GM12878 (cell line): ENCODE measurements at regions not wholly inside any gene's neighbourhood (a gene's known extent, or its start where the extent isn't known, plus 50 kb on each side); places are given as distances from the start of the nearest gene placed in this dataset.

Experiments
- ATAC-seq: fragments of 200-7000 bp; cut with Tn5 transposase; 3 replicates; pipeline ENCODE4 v1.9.1; 2020; ENCODE audit warnings: mild to moderate bottlenecking, moderate library complexity
- BruUV-seq: library from RNA; stranded (reverse); fragments of 400-500 nt; replicated peaks from 2 replicates; lab custom pipeline; 2021; lab: Mats Ljungman, UMichigan
- CTCF ChIA-PET: fragments of 300-600 bp; sonication (Branson Sonifier 250); formaldehyde crosslinking; extraction: SDS; loops from one replicate; lab custom pipeline; 2021; ENCODE audit warnings: inconsistent platforms; lab: Yijun Ruan, JAX
- POLR2A ChIA-PET: fragments of 350-600 bp; formaldehyde crosslinking; extraction: SDS; loops from one replicate; lab custom pipeline; 2021; ENCODE audit warnings: inconsistent platforms; lab: Charles Lee
- RAD21 ChIA-PET: fragments of 300-600 bp; sonication (Branson Sonifier 250); formaldehyde crosslinking; loops from one replicate; lab custom pipeline; 2023; ENCODE audit warnings: antibody characterized with exemption; ENCODE audit not compliant: unreplicated experiment; lab: Charles Lee
- SMC1A ChIA-PET: fragments of 300-600 bp; sonication (Branson Sonifier 250); formaldehyde crosslinking; loops from one replicate; lab custom pipeline; 2023; ENCODE audit not compliant: unreplicated experiment, uncharacterized antibody; lab: Charles Lee
- DNase-seq: peaks from one replicate; pipeline ENCODE4 v3.0.0-alpha.2; 2011; ENCODE audit warnings: low read depth, low spot score
- FAIRE-seq: peaks from 3 replicates; lab custom pipeline; 2011; peaks lifted over from hg19 to GRCh38; lab: Jason Lieb, UNC
- H2AFZ ChIP-seq: 2 replicates; pipeline ENCODE4 v1.6.0; 2011; ENCODE audit warnings: low read depth, low read length, control low read depth; ENCODE audit not compliant: control insufficient read depth
- H3K27ac ChIP-seq: 2 replicates; pipeline ENCODE4 v1.5.1; 2011; ENCODE audit warnings: control low read depth; ENCODE audit not compliant: control insufficient read depth, insufficient read depth
- H3K27me3 ChIP-seq, 2 experiments: replicated peaks in 1 of 2; 2 replicates each; pipeline versions ENCODE4 v1.6.0 to v1.6.1; 2011; ENCODE audit warnings: low read length in 1 of 2; ENCODE audit not compliant: control insufficient read depth in 2 of 2, insufficient read depth in 2 of 2
- H3K36me3 ChIP-seq, 2 experiments: 2 replicates each; pipeline ENCODE4 v1.5.1; 2011; ENCODE audit warnings: low read length in 1 of 2; ENCODE audit not compliant: control insufficient read depth in 2 of 2, insufficient read depth in 2 of 2
- H3K4me1 ChIP-seq: 2 replicates; pipeline ENCODE4 v1.6.1; 2011; ENCODE audit warnings: mild to moderate bottlenecking, low read length, moderate library complexity, mixed read lengths; ENCODE audit not compliant: control insufficient read depth, insufficient read depth
- H3K4me2 ChIP-seq: 2 replicates; pipeline ENCODE4 v1.6.0; 2011; ENCODE audit warnings: control low read depth; ENCODE audit not compliant: control insufficient read depth, insufficient read depth
- H3K4me3 ChIP-seq: fragments of 200-600 bp; sonication (generic); 2 replicates; pipeline ENCODE4 v1.5.1; 2016
- H3K79me2 ChIP-seq: 2 replicates; pipeline ENCODE4 v1.6.0; 2011; ENCODE audit warnings: low read length; ENCODE audit not compliant: control insufficient read depth, insufficient read depth
- H3K9ac ChIP-seq: 2 replicates; pipeline ENCODE4 v1.8.0; 2011; ENCODE audit warnings: low read length, control low read depth, mixed read lengths; ENCODE audit not compliant: control insufficient read depth, insufficient read depth
- H3K9me3 ChIP-seq: replicated peaks from 3 replicates; pipeline ENCODE4 v1.5.1; 2011; ENCODE audit warnings: mild to moderate bottlenecking, low read length; ENCODE audit not compliant: control insufficient read depth, insufficient read depth
- H4K20me1 ChIP-seq: 2 replicates; pipeline ENCODE4 v1.6.0; 2011; ENCODE audit not compliant: control insufficient read depth, insufficient read depth
- DPF2 ChIP-seq: fragments of 450-650 bp; IDR thresholded peaks from 2 replicates; pipeline ENCODE4 v1.6.1; 2017; ENCODE audit warnings: mild to moderate bottlenecking
- HDAC2 ChIP-seq: fragments of 200-600 bp; sonication (generic); IDR thresholded peaks from 2 replicates; pipeline ENCODE4 v1.6.1; 2017
- KAT2A ChIP-seq: conservative IDR thresholded peaks from 2 replicates; pipeline ENCODE4 v1.6.1; 2011; ENCODE audit warnings: low read depth, low read length; ENCODE audit not compliant: control insufficient read depth
- NR2C1 ChIP-seq: fragments of 450-650 bp; IDR thresholded peaks from 2 replicates; pipeline ENCODE4 v1.6.1; 2017; ENCODE audit warnings: antibody characterized with exemption, mild to moderate bottlenecking, moderate library complexity
- RB1 ChIP-seq: fragments of 450-650 bp; formaldehyde crosslinking; IDR thresholded peaks from 2 replicates; pipeline ENCODE4 v1.6.1; 2017; ENCODE audit warnings: mild to moderate bottlenecking, borderline replicate concordance
- TAF1 ChIP-seq: IDR thresholded peaks from 2 replicates; pipeline ENCODE4 v1.6.1; 2011; ENCODE audit warnings: mild to moderate bottlenecking, low read depth, low read length, borderline replicate concordance
- ZSCAN29 ChIP-seq: fragments of 450-650 bp; IDR thresholded peaks from 2 replicates; pipeline ENCODE4 v1.6.1; 2017; ENCODE audit warnings: mild to moderate bottlenecking, moderate library complexity
- WGBS: methylation state at CpG from one replicate; pipeline ENCODE4 v1.1.6; 2016; ENCODE audit warnings: low lambda C conversion rate; ENCODE audit not compliant: insufficient replicate concordance, insufficient coverage; ENCODE audit errors: missing lambda C conversion rate; 5-methylcytosine and 5-hydroxymethylcytosine counted together
- in situ Hi-C: fragments of 300-500 bp; cut with MboI; formaldehyde crosslinking; loops from 9 replicates; pipeline ENCODE4 v1.14.3; 2018; ENCODE audit warnings: mixed read lengths
- intact Hi-C: fragments of 100-400 bp; cut with micrococcal nuclease; formaldehyde crosslinking; loops from one replicate; pipeline ENCODE4 v1.14.2; 2022; ENCODE audit not compliant: unreplicated experiment
- TF ChIP-seq, protein P1 (sequence below): IDR thresholded peaks from 2 replicates; pipeline ENCODE4 v1.6.1; 2012; ENCODE audit warnings: low read depth, low read length, improper control_type of control experiment
- TF ChIP-seq, protein P2 (sequence below): IDR thresholded peaks from 2 replicates; pipeline ENCODE4 v1.6.1; 2012; ENCODE audit warnings: mild to moderate bottlenecking, low read depth, low read length

GRCh38 chr11:107215010-107215409, 196.7 kb upstream of the GUCY1A2 start (continued):
- no peak for TF ChIP-seq HDAC2
- TF ChIP-seq NR2C1: no peak
- TF ChIP-seq ZSCAN29: no peak

GRCh38 chr11:107203656-107204055, 185.4 kb upstream of the GUCY1A2 start:
- H3K9ac ChIP-seq: no peak overlapping the region
- H3K79me2 ChIP-seq: no peaks in the 10 kb centered on the region
- POLR2A ChIA-PET: interaction anchor here (0.7 kb wide), 1 partner anchor 10 kb away, joined by 3 read pairs; no protein-coding TSS in a partner anchor
- DNase-seq (no peak), ATAC-seq (no peak), FAIRE-seq (no peak)
- RAD21 ChIA-PET: no interaction called here
- no peak overlapping the region for H3K27ac ChIP-seq
- in situ Hi-C loops (no loop called here), intact Hi-C loops (no loop called here)
- no peak overlapping the region for H3K4me2 ChIP-seq
- no peak overlapping the region for H3K4me3 ChIP-seq
- no TSS peak for BruUV-seq
- SMC1A ChIA-PET: no interaction called here
- H3K36me3 ChIP-seq: no peaks in the 10 kb centered on the region
- TF ChIP-seq, protein P1, sequence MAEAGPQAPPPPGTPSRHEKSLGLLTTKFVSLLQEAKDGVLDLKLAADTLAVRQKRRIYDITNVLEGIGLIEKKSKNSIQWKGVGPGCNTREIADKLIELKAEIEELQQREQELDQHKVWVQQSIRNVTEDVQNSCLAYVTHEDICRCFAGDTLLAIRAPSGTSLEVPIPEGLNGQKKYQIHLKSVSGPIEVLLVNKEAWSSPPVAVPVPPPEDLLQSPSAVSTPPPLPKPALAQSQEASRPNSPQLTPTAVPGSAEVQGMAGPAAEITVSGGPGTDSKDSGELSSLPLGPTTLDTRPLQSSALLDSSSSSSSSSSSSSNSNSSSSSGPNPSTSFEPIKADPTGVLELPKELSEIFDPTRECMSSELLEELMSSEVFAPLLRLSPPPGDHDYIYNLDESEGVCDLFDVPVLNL: no peak
- TF ChIP-seq RB1: no peak
- no peak for TF ChIP-seq KAT2A
- no peak for TF ChIP-seq TAF1
- TF ChIP-seq, protein P2, sequence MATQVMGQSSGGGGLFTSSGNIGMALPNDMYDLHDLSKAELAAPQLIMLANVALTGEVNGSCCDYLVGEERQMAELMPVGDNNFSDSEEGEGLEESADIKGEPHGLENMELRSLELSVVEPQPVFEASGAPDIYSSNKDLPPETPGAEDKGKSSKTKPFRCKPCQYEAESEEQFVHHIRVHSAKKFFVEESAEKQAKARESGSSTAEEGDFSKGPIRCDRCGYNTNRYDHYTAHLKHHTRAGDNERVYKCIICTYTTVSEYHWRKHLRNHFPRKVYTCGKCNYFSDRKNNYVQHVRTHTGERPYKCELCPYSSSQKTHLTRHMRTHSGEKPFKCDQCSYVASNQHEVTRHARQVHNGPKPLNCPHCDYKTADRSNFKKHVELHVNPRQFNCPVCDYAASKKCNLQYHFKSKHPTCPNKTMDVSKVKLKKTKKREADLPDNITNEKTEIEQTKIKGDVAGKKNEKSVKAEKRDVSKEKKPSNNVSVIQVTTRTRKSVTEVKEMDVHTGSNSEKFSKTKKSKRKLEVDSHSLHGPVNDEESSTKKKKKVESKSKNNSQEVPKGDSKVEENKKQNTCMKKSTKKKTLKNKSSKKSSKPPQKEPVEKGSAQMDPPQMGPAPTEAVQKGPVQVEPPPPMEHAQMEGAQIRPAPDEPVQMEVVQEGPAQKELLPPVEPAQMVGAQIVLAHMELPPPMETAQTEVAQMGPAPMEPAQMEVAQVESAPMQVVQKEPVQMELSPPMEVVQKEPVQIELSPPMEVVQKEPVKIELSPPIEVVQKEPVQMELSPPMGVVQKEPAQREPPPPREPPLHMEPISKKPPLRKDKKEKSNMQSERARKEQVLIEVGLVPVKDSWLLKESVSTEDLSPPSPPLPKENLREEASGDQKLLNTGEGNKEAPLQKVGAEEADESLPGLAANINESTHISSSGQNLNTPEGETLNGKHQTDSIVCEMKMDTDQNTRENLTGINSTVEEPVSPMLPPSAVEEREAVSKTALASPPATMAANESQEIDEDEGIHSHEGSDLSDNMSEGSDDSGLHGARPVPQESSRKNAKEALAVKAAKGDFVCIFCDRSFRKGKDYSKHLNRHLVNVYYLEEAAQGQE: no peak
- TF ChIP-seq DPF2: no peak
- 0% methylated on average over 1 of the region's 1 CpG for WGBS
- CTCF ChIA-PET: no interaction called here
- no peaks in the 10 kb centered on the region for H3K27me3 ChIP-seq
- no peaks in the 10 kb centered on the region for H4K20me1 ChIP-seq
- no peaks in the 10 kb centered on the region for H3K4me1 ChIP-seq
- no peaks in the 10 kb centered on the region for H3K9me3 ChIP-seq
- H2AFZ ChIP-seq: no peak overlapping the region
